DLD1 (cell line): ENCODE measurements at regions not wholly inside any gene's neighbourhood (a gene's known extent, or its start where the extent isn't known, plus 50 kb on each side); places are given as distances from the start of the nearest gene placed in this dataset.

ENCODE experiments used
- in situ Hi-C: cut with HindIII; loops from 2 replicates; pipeline ENCODE4 v1.10.0; 2017; ENCODE audit warnings: low sequenced_read_pairs

DNA sequence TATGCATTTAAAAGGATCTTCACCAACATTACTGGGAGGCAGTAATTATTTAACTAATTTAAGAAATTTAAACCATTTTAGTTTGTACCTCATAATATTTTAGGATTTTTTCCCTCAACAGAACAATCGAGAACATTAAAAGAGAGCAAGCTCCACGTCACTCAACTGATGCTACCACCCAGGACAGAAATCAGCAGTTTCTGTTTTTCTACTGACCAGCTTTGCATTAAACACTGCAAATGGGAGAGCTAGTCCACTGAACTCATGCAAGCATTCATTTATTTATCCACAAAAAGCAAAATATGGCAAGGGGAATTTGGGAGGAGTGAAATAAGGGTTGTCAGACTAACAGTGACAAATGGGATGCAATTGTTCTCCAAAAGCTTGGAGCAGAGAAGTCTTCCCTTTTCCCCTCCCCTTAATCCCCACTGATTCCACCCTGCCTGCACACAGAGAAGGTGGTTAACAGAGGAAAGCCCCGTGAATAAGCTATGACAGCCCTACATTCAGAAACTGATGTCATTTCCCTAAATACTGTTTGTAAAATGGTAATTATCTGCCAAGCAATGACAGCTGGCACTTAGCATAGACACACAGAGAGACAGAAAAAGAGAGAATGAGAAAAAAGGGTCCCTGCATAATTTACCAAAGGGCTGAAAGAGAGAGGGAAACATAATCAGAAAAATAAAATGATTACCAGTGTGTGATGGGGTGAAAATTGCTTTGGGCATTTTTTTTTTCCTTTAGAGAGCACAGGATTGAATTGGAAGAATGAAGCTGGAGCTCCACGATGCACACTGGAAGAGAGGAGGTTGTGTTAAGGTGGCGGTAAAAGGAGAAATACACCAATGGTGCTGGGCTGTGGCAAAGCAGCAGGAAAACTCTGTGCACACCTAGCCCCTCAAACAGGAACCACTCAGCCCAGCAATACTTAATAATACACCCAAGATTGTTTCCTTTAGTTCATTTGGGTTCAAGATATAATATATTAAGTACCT, 777.4 kb downstream of the TUSC7 start:
- in situ Hi-C loops: no loop called here

- in situ Hi-C loops: no loop called here
Measured at GRCh38 chr3:117488983-117489382, 779.4 kb downstream of the TUSC7 start.

- in situ Hi-C loops: no loop called here
Measured at GRCh38 chr3:117489663-117490079, 780.1 kb downstream of the TUSC7 start.

DNA sequence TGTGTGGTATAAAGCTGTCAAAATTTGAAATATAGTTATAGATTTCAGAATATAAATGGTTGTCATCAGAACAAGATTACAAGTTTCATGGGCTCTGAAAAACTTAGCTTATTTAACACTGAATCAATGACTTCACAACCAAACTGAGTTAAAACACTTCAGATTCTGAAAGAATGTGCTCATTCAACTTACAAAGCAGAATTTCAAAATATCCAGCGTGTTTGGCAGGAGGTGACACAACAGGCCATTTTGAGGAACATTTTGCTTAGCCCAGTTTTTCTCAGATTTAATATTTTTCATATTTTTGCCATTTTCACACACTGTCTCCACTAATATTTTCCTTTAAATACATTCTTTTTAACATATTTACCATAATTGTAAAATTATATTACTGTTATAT, 781.1 kb downstream of the TUSC7 start:
- in situ Hi-C loops: no loop called here

DNA sequence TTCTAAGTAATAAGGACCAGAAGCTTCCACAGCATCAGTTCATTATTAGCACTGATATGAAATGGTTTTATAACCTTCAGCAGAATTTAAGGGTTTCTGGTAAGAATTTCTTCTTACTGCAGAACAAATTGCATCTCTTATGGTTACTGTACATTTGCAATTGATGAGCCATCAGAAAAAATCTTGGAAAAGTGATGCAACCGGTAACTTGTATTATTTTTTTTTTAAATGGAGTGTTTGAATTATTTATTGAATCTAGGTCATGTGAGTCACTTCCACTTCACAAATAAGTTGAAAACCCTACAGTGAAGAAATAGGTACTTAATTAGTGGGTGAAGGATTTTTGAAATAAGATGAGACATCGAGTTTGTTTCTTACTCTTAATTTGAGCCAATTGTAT, 786.0 kb downstream of the TUSC7 start:
- in situ Hi-C loops: no loop called here

DNA sequence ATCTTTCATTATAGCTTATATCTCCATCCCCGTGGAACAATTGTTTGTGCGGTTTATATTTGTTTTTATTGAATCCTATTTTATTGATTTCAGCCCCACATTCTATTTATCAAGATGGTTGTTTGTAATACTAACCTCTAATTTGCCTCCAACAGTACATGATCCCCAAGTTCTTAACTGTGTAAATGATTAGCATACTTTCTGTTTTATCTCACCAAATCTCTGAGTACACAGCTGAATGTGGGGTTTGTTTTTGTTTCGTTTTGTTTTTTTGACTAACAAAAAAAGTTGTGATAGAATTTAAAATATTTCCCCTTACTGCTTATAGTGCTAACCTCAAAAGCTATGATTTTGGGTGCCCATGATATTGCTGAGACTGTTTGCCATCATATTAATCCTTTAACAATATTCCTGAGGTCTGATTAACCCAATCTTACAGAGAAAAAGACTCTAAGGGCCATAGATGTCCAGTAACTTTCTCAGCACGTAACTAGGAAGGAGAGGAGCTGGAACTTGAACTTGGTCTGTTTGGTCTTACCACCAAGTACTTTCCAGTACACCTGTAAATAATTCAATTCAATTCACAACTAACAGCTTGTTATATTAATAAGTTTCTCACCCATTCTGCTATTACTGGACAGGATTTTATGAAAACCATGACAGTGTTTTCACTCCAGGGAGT, 789.8 kb downstream of the TUSC7 start:
- in situ Hi-C loops: no loop called here

- in situ Hi-C loops: no loop called here
Measured at GRCh38 chr3:117507958-117508357, 798.4 kb downstream of the TUSC7 start.

DNA sequence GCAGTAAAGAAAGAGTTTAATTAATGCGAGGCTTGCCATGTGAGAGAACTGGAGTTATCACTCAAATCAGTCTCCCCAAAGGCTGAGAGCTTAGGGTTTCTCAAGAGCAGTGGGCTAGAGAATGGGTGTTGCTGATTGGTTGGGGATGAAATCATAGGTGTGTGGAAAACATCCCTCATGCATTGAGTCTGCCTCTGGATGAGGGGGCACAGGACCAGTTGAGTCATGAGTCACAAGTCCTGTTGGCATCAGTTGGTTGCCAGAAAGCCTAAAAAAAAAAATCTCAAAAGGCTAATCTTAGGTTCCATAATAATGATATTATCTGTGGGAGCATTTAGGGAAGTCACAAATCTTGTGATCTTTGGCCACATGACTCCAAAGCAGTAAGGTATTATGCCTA, 800.3 kb downstream of the TUSC7 start:
- in situ Hi-C loops: no loop called here

DNA sequence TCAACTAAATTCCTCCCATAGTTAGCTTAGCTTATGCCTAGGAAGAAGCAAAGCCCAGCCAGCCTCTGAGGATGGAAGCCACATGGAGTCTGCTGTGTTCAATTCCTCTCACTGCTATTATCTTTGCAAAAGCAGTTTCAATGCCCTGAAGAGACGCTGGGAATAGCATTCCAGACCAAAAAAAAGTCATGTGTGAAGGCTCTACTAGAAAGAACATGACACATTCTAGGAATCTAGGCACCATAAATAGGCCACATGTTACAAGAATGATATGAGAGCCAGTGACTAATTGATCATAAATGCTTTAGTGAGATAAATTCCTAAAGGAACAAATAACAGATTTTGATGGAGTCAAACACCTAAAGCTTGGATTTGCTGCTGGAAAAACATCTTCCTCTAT, 800.8 kb downstream of the TUSC7 start:
- in situ Hi-C loops: no loop called here

DNA sequence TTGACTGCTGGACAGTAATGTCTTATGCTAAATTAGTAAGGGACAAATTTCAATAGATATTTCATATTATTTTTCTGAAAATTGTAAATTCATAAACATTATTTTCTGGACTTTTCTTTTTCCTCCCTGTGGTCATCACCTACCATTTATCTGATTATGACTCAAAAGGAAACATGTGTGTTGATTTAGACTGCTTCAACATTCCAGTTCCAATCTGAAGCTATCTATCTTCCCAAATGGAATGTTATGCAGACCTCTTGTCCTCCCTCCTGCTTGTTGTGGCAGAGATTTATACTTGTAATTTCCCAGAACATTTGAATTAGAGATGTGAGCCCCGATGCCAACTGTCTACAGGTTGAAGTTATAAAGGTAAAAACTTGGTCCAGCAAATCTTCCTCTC, 803.4 kb downstream of the TUSC7 start:
- in situ Hi-C loops: no loop called here

- in situ Hi-C loops: no loop called here
Measured at GRCh38 chr3:117515309-117515708, 805.7 kb downstream of the TUSC7 start.

DNA sequence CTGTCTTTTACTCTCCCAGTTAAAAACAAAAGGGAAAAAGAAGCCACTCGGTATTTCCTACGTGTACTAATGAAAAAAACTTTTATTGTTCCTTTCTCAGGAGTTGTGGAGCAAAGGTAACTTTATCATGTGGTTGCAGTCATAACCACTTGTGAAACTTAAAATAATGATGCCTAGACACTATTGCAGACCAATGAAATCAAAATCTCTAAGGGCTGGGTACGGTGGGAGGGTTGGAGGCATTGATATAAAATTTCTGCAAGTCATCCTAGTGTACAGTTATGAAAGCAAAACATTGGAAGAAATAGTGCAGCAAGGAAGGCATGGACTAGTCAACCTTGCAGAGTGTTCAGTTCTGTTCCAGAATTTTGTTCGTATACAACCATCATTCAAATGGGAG, 808.8 kb downstream of the TUSC7 start:
- in situ Hi-C loops: no loop called here

DNA sequence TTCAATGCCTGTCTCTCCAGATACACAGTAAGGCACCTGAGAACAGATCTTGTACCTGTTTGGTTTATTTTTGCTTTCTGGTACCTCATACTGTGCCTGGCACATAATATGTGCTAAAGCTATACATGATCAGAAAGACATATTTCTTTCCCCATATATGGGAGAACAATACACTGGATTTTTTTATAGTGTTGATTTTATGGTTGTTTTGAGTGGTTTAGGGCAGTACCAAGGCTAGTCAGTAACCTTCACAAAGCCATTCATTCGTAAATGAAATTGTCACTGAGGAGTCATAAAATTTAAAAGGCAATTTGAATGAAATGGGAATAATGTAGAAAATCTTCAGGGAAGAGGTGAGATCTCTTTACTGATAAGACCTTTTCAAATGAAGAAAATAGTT, 810.2 kb downstream of the TUSC7 start:
- in situ Hi-C loops: no loop called here

DNA sequence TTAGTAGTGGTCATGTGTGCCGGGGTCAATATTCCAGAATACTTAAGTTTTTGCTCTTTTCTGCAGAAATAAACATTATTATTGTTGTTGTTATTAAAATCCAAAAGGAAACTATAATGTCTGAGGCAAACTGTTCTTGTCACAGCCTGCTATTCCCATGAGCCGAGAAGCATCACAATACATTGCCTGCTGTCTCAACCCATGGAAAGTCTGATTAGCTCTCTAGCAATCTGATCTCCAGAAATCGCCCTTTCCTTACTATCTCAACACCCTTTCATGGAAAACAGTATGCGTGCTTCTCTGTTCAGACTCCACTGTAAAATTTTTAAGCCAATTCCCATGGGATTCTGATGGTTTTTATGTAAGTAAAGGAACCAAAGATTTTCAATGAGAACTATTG, 811.0 kb downstream of the TUSC7 start:
- in situ Hi-C loops: no loop called here

GRCh38 chr3:117523418-117523817, 813.8 kb downstream of the TUSC7 start:
- in situ Hi-C loops: no loop called here

DNA sequence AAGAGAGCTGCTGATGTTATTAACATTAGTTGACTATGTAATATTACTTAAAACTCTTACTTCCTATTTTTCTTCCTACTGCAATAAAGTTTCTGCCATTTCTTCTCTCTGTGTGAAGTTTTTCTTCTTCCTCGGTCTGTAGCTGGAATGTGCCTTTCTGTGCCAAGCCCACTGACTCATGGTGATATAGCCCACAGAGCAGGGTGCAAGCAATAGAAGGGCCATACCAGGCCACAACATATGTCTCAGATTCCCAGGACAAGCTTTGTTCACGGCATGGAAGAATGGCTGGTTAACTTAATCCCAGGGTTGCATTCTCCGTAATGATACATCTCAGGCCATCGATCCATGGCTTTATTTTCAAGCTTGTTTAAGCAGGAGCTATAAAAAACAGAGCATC, 815.3 kb downstream of the TUSC7 start:
- in situ Hi-C loops: no loop called here

GRCh38 chr3:117526470-117527079, 817.0 kb downstream of the TUSC7 start:
- in situ Hi-C loops: no loop called here

DNA sequence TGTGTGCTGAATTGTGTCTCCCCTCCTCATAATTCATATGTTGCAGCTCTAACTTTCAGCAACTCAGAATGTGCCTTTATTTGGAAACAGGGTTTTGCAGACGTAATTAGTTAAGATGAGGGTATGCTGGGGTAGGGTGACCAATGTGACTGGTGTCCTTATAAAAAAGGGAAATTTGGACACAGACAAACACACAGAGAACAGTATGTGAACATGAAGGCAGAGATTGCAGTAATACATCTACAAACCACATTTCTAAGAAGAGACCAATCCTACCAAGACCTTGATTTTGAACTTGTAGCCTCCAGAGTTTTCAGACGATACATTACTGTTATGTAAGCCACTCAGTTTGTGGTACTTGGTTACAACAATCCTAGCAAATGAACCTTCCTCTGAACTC, 817.8 kb downstream of the TUSC7 start:
- in situ Hi-C loops: no loop called here

GRCh38 chr3:117528688-117529087, 819.1 kb downstream of the TUSC7 start:
- in situ Hi-C loops: no loop called here

- in situ Hi-C loops: no loop called here
Measured at GRCh38 chr3:117531078-117531767, 821.6 kb downstream of the TUSC7 start.

DNA sequence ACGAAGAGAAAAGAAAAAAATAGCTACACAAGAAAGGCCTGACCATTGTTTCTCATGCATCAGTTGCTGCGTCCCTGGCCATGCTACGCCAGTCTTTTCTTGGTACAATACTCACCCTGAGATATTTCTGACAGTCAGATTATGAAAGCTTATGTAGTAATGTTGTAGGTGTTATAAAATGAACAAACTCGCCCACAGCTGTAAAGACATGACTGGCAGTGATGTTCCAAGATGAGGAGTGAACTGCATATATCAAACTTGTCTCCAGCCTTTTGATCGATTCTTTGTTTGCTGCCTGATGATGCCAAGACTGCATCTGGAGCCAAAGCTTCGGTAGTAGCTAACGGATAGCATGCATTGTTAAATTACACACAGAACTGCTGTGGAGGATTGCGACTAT, 822.7 kb downstream of the TUSC7 start:
- in situ Hi-C loops: no loop called here
